Right lobe of liver (tissue), 4 donors: ENCODE measurements at regions not wholly inside any gene's neighbourhood (a gene's known extent, or its start where the extent isn't known, plus 50 kb on each side); places are given as distances from the start of the nearest gene placed in this dataset.

ENCODE experiments used
- CTCF ChIP-seq, 4 donors: fragments of 200-600 bp in 3 of 4; fragments of 450-650 bp in 1 of 4; IDR thresholded peaks; one replicate each; pipeline versions ENCODE4 v1.5.1 to v1.8.0; 2016 to 2022; ENCODE audit warnings: antibody characterized with exemption in 4 of 4, mild to moderate bottlenecking in 2 of 4
- POLR2A ChIP-seq: fragments of 450-650 bp; IDR thresholded peaks from one replicate; pipeline ENCODE4 v1.6.1; 2017; ENCODE audit warnings: antibody characterized with exemption, mild to moderate bottlenecking
- donor health status: DM: no; HTN: no; CAD: no.
- donor health status: DM: no; HTN: no; CAD: no.
- donor health status: DM: no; HTN: yes; CAD: no.

GRCh38 chr5:25970906-25971489 is 1067.4 kb downstream of the CDH9 start:
- TF ChIP-seq CTCF (IDR thresholded peaks at IDR 0.05) = no peak
- no peak for TF ChIP-seq POLR2A
